ENCODE measurements at regions not wholly inside any gene's neighbourhood (a gene's known extent, or its start where the extent isn't known, plus 50 kb on each side); places are given as distances from the start of the nearest gene placed in this dataset.

- Histone ChIP-seq H3K36me3 (no peaks in the 10 kb centered on the region), H3K4me3 (no peak overlapping the region), H3K27me3 (no peaks in the 10 kb centered on the region), H3K4me1 (peaks cover 0 to 14% (median 0%) of the 10 kb centered on the region in 3 donors), H3K27ac (no peak overlapping the region), H3K9me3 (no peaks in the 10 kb centered on the region)
- DNase-seq, result no peak
- TF ChIP-seq POLR2A (IDR thresholded peaks at IDR 0.05) (no peak), CTCF (IDR thresholded peaks at IDR 0.05) (no peak)
- intact Hi-C loops (cut with DNase I), result no loop called here
- WGBS, 2 donors, result 78 to 87% methylated on average over 2 of the region's 2 CpGs
These were observed 383.0 kb downstream of the TXNL1 start for GRCh38 chr18:56255381-56255780.

- intact Hi-C loops (cut with DNase I), result no loop called here
These were observed 385.9 kb downstream of the TXNL1 start for GRCh38 chr18:56252456-56252855.

DNA sequence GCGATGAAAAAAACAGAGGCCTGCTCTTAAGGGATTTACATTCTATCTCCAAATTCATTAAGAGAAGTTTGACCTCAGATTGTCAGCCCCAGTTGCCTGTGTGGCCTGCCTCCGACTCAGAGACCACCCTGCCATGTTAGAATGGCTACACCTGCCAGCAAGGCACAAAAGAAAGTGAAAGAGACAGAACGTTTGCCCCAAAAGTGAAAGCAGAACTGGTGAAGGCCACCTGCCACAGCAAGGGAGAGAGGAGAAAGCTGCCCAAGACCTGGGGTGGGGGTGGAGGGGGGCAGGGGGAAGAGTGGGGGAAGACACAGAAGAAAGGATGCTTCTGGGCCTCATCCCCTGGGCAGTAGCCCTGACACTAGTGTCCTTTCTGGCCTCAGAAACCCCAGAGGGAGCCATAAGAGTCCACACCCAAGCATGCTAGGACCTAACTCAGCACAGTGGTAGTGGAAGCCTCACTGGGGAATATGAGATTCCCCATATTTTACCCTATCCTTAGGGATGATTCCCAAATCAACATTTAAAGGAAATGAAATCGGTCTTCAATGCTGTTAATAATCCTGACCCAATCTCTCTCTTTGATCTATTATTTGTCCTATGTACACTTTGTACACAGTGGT, 389.7 kb downstream of the TXNL1 start:
- no peaks in the 10 kb centered on the region for H3K9me3 ChIP-seq
- H3K4me3 ChIP-seq, result no peak overlapping the region
- 53 to 60% methylated on average over 3 to 4 of the region's 4 CpGs for WGBS, 2 donors
- peaks cover 0 to 17% (median 0%) of the 10 kb centered on the region in 3 donors for H3K4me1 ChIP-seq
- TF ChIP-seq POLR2A (IDR thresholded peaks at IDR 0.05), result no peak
- no peak for TF ChIP-seq CTCF (IDR thresholded peaks at IDR 0.05)
- intact Hi-C loops (cut with DNase I), result no loop called here
- H3K36me3 ChIP-seq, result no peaks in the 10 kb centered on the region
- H3K27ac ChIP-seq, result no peak overlapping the region
- no peaks in the 10 kb centered on the region for H3K27me3 ChIP-seq
- no peak for DNase-seq

More at GRCh38 chr18:56252456-56252855, 385.9 kb downstream of the TXNL1 start:
- Histone ChIP-seq H3K27ac (no peak overlapping the region), H3K9me3 (no peaks in the 10 kb centered on the region), H3K27me3 (no peaks in the 10 kb centered on the region), H3K36me3 (no peaks in the 10 kb centered on the region), H3K4me3 (no peak overlapping the region), H3K4me1 (peaks cover 0 to 11% (median 0%) of the 10 kb centered on the region in 3 donors)
- DNase-seq, result no peak
- WGBS, 2 donors, result 88 to 100% methylated on average over 1 of the region's 1 CpG
- TF ChIP-seq POLR2A (IDR thresholded peaks at IDR 0.05) (no peak), CTCF (IDR thresholded peaks at IDR 0.05) (no peak)

DNA sequence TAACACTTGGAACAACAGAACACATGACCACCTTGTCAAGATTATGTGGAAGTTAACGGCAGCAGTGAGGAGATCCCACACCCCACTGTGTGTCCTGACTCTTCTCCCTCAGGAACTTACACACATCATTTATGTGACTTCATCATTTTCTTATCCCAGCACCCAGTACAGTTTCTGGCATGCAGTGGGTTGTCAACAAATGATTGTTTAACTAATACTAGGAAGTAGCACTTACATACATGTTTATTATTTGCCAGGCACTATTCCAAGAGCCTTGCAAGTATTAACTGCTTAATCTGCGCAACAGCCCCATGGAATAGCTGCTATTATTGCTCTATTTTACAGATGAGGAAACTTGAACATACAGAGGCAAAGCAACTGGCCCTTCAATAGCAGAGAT, 391.5 kb downstream of the TXNL1 start:
- Histone ChIP-seq H3K4me3 (no peak overlapping the region), H3K4me1 (peaks cover 0 to 17% (median 0%) of the 10 kb centered on the region in 3 donors), H3K36me3 (no peaks in the 10 kb centered on the region), H3K27me3 (no peaks in the 10 kb centered on the region), H3K9me3 (no peaks in the 10 kb centered on the region), H3K27ac (no peak overlapping the region)
- intact Hi-C loops (cut with DNase I), result no loop called here
- WGBS, 2 donors, result 85 to 87% methylated on average over 2 of the region's 2 CpGs
- TF ChIP-seq CTCF (IDR thresholded peaks at IDR 0.05), result no peak
- no peak for TF ChIP-seq POLR2A (IDR thresholded peaks at IDR 0.05)
- no peak for DNase-seq

- 22 to 53% methylated on average over 5 of the region's 5 CpGs for WGBS, 2 donors
- no peak for DNase-seq
- intact Hi-C loops (cut with DNase I), result no loop called here
These were observed 392.4 kb downstream of the TXNL1 start for GRCh38 chr18:56245866-56246580.

More at GRCh38 chr18:56245866-56246580, 392.4 kb downstream of the TXNL1 start:
- H3K27me3 ChIP-seq, result no peaks in the 10 kb centered on the region
- no peak for TF ChIP-seq POLR2A (IDR thresholded peaks at IDR 0.05)
- TF ChIP-seq CTCF (IDR thresholded peaks at IDR 0.05), result no peak
- no peak overlapping the region for H3K27ac ChIP-seq
- no peaks in the 10 kb centered on the region for H3K36me3 ChIP-seq
- H3K4me1 ChIP-seq, result peaks cover 0 to 17% (median 0%) of the 10 kb centered on the region in 3 donors
- no peak overlapping the region for H3K4me3 ChIP-seq
- no peaks in the 10 kb centered on the region for H3K9me3 ChIP-seq
